HG02970 (cell line): ENCODE measurements at regions not wholly inside any gene's neighbourhood (a gene's known extent, or its start where the extent isn't known, plus 50 kb on each side); places are given as distances from the start of the nearest gene placed in this dataset.

Experiments
- ATAC-seq: cut with Tn5 transposase; IDR thresholded peaks from one replicate; pipeline ENCODE4 v1.9.1; 2021; ENCODE audit warnings: mild to moderate bottlenecking, moderate library complexity, moderate number of reproducible peaks; ENCODE audit not compliant: unreplicated experiment, low FRiP score

DNA sequence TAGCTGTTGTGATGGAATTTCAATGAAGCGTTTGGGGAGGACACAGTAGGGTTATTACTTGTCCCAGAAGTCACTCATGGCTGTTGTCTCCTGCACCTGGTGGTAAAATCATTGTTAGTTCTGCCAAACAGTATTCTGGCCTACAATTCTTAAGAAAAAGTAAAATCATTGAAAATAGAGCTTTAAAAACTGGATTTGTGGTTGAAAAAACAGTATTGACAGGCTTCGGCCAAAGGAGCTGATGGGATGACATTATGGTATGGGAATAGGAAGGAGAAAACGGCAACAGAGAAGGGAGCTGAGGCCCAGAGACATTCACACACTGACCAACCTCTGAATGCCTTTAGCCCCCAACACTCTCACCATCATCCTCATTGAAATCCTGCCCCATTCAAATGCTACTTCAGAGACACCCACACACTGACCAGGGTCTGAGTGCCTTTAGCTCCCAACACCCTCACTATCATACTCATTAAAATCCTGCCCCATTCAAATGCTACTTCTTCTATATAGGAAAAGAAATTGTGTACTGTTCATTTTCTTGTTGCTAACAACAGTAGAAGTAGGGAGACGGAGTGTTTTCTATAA is 114.1 kb upstream of the OSR1 start:
- no peak for ATAC-seq

DNA sequence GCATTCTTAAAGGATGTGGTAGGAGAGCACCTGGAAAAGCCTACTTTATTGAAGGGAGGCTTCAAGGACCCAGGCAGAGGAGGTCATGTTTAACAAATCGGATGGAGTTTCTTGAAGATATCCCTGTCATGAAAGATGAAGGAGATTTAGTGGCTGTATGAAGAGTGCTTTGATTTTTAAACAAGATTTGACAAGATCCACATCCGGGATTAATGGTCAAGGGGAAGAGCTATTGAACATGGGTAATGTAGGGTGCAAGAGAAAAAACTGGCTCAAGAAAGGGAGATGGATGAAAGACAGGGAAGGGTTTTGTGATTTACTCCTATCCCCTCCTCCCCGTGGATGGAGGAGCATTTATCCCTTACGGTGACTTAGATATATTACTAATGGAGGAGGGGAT is 113.1 kb upstream of the OSR1 start:
- no peak for ATAC-seq

DNA sequence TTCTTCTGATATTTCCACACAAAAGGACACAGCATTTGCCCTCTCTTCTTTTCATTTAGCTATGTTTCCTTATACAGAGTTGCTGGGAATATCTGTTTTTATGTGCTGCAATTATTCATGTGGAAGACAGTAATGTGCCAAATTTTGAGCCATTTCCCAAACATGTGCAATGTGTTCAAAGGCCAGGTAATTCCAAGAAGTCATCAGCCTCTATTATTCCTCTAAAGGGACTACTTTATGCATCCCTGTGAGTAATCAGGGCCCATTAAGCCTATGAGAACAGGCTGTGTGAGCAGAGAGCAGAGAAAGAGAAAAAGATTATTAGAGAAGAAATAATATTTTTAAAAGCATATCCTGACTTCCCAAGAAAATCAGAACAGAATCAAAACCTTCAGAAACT is 107.6 kb upstream of the OSR1 start:
- ATAC-seq = no peak

DNA sequence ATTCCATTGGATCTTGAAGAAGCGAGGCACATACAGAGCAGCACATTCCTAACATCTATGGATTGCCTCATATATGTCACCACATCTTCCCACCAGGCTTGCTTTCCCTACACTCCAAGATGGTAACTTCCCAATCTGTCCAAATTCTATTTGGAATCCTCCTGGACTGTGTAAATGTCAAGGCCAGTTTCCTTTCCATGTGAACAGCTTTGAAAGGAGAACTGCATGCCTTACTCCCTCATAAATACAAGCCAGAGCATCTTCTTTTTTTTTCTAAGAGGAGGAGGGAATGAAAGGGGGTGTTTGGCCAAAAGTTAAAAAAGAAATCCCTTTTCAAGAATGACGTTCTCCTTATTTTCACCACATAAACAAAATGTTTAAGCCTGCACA is 103.8 kb upstream of the OSR1 start:
- no peak for ATAC-seq

DNA sequence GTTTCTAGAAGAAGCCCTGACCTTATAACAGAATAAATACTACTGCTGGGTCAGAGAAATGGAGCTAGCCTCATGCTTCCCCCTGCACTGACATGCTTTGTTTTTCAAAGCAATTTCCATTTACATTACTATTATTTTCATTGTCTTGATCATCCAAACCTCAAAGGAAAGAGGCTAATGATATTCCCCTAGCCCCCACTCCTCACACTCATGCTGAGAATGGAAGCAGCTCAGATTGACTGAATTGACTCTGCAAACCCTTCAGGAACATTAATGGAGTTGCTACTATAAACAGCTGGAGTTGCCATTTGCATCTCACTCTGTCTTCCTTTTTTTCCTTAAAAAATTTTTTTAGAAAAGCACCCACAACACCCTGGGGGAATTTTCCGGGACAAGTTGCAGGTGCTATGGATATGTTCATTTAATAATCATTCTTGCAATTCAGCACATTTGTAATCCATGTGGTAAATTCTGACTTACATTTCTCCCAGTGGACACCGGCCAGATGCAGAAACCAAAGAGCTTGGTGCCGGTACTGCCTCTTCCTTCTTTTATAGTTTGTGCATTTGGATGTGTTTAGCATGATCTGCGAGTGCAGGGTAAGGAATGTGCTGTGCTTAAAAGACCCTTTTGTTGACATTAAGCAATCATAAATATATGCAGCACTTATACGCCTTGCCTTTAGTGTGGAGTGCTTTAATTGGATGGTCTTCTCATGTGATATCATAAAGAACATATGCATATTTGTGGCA is 103.3 kb upstream of the OSR1 start:
- no peak for ATAC-seq

DNA sequence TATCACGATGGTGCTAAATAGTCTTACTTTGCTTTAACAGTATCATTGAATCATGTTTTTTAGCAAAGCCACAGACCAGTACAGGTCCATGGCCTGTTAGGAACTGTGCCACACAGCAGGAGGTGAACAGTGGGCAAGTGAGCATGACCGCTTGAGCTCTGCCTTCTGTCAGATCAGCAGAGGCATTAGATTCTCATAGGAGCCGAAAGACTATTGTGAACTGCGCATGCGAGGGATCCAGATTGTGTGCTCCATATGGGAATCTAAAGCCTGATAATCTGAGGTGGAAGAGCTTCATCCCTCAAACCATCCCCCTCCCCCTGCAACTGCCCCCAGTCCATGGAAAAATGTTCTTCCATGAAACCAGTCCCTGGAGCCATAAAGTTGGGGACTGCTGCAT is 102.3 kb upstream of the OSR1 start:
- ATAC-seq = no peak

DNA sequence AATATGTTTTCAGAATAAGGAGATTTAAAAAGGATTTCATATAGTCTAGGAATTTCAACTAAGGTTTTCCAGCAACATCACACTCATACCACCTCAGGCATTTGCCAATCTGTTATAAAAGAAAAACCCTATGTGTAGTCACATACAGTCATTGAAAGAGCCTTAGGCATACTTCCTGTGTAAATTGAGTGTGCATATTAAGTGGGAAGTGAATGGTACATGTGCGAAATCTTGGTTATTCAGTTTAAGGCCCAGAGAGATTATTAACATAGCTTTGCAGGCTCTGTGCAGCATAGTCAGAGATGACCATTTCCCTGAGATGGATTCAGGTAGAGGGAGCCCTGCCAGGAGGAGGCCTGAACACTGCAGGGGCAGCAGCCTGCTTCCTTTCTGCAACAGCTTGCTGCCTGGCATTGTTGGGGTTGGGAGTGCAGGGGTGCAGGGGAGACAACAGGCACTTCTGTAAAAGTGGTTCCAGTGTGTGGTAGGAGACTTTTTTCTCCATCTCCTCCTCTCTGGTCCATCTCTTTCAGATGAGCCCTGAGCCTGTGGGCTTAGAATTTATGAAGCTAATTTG is 100.1 kb upstream of the OSR1 start:
- no peak for ATAC-seq

DNA sequence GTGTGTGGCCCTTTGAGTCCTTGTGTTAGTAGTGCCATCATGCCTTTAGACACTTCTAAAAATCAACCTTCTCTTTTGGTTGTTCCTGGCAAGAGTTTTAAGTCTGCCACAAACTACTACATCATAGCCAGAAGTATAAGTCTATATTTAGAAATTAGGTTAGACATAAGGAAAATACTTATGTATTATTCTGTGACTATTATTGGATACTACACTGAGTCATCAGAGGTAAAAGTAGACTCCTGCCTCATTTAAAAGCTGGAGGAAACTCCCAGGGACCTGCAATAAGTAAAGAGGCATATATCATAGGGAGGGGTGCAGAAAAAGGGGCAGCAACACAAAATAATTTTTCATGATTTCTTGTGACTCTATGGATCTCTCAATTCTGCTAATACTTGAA is 99.4 kb upstream of the OSR1 start:
- ATAC-seq = no peak

DNA sequence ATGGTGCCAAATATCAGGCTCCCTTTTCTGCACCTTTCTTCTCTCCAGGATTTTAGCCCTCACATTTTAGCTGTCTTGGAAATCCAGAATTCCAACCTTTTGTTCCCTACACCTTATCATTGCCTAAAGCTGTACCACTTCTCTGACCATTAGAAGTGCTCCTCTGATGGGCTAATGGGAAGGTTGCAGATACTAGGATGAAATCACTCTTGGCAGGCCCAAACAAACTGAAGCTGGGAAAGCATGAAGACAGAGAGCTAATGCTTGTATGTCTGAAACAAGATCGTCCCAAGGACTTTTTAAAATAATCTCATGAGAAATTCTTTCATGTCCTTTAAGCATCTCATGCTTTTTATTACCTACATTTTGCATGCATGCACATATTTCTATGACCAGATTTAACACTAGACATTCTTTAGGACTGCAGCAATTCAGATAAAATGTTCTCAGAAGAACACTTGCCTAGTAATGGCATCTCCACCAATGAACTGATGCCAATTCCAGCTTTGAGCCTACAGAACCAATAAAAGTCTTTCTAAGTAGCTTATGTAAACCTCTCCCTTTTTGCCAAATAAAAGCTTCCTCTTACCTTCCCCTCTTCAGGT is 98.4 kb upstream of the OSR1 start:
- ATAC-seq = no peak

DNA sequence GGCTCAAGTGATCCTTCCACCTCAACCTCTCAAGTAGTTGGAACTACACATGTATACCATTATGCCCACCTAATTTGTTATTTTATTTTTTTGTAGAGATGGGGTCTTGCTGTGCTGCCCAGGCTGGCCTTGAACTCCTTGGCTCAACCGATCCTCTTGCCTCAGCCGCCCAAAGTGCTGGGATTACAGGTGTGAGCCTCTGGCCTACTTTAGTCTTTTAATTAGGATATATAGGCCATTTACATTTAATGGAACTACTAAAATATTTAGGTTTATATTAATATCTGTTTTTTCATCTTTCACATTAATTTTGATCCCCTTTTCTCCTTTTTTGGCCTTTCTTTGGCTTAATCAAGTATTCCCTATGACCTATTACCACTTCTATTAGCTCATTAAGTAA is 95.7 kb upstream of the OSR1 start:
- no peak for ATAC-seq

DNA sequence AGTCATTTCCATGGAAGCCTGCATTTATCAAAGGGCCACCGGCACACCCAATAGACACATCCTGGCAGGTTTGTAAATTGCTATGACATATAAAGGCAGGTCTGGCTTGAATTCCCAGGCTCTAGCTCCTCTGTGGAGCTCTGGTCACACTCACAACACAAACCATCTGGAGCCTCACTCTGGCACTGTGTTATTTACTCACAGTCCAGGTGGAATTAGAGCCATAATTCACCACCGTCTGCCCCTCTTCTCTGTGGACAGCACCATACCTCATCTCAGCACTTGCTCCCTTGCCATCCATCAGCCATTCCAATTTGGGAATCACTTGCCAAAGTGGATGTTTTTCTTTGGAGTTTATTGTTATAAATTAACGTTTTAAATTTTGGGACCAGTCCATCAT is 84.3 kb upstream of the OSR1 start:
- ATAC-seq = no peak

DNA sequence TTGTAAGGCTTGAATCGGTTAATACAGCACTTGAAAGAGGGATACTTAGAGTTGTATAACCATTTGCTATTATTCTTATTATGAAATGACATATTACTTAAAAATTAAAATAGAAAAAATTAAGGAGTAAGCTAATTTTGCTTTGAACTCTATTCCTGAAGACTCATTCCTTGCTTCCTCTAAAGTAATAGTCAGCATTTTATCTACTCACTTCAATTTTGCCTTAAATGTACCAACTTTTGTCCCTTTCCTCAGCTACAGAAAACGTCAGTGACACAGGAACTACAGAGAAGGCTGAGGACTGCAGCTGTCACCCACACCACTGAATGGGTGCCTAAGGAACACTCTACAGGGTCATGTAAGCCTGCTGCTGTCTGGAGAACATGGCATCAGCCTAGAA is 80.7 kb upstream of the OSR1 start:
- no peak for ATAC-seq

DNA sequence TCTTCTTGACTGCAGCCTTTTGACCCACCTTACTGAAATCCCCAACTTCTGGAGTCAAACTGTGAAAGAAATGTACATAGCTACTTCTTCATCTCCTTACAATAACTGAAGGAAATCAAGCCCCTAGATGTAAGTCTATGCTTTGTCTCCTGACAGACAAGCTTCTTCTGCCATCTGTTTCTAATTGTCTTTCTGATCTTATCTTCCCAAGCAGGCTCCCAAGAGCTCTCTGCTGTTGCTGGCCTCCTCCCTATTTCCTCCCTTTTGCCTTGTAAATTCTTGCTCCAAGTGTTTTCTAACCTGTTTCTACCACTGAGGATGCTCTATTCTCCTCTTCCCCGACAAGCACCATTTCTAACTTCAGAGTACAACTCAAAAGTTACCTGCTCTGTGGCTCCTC is 77.4 kb upstream of the OSR1 start:
- no peak for ATAC-seq

DNA sequence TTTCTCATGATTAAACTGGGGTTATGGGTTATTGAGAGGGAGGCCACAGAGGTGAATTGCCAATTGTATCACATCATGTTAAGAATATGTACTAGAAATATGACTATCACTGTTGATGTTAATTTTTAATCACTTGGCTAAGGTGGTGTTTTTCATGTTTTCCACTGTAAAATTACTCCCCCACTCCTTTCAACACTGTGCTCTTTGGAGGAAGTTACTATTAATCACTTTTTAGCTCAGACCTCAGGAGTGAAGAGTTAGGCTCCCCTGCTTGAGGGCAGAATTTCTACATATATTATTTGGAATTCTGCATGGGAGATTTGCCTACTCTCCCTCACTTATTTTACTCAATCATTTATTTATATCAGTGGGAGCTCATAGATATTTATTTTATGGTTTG is 76.0 kb upstream of the OSR1 start:
- no peak for ATAC-seq

DNA sequence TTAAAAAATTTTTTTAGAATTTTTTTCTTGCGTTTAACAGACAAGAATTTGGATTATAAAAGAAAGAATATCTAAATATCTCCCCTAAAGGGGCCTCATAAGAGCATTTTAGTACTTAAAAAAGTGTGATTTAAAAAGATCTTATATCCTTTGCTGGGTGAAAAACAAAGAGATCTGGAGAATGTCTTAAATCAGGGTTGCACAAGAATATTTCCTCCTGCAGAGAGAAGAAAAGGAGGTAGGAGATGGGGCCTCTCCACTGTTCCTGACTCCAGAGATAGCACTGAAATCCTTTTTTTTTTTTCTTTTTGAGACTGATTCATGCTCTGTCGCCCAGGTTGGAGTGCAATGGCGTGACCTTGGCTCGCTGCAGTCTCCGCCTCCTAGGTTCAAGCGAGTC is 68.5 kb upstream of the OSR1 start:
- no peak for ATAC-seq

DNA sequence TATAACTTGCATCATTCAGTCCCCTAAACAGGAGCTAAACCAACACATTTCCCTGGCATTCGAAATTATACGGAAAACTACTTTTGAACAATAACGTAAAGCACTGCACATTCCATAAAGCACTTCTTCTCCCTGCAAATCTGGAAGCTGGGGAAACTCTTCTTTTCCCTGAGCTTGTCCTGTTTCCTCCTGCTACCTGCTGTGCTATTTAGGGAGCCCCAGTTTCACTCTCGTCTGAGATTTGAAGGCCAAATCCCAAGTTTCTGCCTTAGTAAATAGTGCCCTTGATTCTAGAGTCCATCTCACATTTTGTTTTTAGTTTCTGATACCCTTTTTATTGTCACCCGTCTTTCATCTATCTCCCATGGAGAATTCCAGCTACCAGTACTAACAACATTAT is 67.7 kb upstream of the OSR1 start:
- no peak for ATAC-seq

DNA sequence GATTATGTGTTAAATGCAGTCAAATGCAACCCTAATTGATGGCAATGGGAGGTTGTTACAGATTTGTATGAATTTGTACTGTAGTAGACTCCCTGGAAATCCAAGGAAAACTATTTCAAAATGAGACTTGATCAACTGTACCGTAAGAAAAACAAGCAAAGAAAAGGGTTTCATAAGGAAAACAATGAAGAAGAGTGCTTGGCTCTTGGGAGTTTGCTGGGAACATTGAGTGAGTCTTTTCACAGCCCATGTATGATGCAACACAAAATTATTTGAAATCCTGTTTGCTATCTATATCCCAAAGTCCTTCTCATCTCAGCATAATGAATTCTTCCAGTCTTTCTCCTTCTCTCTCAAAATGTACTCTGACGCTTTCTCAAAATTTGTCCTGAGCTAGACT is 67.0 kb upstream of the OSR1 start:
- no peak for ATAC-seq

DNA sequence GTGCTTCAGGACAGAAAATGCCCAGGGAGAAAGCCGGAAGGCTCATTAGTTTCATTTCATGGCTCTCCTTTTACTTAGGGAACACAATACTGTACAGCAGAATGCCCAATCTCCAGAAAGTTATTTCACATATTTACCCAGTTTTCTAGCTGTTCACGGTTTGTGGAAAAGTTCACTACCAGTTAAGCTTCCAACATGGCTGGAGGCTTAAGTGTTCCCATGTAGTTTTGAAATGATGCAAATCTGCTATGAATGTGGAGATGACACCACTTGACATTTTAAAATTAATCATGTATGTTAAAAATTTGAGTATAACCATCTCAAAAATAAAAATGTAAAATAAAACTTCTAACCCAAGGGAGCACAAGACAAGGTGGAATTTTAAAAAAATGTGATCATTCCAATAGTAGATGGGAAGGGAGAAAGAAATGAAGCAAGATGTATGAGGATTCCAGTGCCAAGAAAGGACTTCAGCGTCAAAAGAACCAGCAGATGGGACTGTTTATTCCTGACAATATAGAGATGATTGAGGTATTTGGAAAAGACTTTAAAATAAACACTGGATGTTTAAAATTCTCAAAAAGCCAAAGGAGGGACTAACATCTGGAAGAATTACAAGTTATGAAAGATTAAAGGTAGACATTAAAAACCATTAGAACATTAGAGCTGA is 60.9 kb upstream of the OSR1 start:
- no peak for ATAC-seq

DNA sequence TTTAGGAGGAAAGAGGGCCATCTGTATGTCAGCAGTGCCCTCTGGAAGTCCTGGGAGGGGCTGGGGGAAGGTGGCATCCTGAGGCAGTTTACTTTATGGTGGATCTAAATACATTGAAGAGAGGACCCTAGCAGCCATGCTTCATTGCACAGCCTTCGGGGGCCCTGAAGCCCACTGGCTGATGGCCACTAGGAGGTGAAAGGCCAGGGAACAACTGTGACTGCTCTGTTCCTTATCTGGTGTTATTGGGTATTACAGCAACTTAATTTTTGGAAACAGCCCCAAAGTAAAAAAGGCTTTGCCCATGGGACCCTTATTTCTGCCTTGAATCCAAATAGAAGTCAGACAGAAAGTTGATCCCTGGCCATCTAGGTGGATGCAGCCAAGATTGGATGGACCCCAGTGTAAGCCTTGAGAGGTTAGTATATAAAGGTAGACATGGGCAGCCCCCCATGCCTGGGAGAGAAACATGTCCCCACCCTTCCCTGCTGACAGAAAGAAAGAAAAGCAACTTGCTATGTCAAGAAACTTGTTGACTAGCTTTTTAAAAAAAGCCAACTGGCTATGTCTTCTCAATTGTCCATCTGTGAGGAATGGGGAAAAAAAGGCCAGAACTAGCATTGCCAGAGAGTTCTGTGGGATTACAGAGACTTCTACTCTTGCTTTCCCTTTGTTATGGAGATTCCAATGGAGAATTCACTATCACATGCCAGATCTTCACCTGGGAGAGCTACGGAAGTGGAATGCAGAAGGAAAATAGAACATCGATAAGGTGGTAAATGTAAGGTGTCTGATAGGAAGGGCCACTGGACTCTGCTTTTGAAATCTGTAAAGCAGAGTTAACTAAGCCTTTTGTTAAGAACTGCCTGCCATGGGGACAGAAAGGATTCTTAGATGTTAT is 58.6 kb upstream of the OSR1 start:
- ATAC-seq = no peak

DNA sequence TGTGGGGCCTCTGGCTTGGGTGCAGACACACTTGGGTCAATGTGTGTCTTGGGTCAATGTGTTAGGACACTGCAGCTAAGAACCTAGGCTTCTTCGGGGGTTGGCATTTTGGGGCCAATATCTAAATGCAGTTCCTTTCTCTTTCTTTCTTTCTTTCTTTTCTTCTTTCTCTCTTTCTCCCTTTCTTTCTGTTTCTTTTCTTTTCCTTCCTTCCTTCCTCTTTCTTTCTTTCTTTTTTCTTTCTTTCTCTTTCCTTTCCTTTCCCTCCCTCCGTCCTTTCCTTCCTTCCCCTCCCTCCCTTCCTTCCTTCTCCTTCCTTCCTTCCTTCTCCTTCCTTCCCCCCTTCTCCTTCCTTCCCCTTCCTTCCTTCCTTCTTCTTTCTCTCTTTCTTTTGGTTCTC is 57.7 kb upstream of the OSR1 start:
- ATAC-seq = no peak
